ENCODE measurements at regions not wholly inside any gene's neighbourhood (a gene's known extent, or its start where the extent isn't known, plus 50 kb on each side); places are given as distances from the start of the nearest gene placed in this dataset.
"Not testable (repeated sequence)": the region's sequence is repeated elsewhere in the genome, so short reads cannot be mapped to it uniquely, and the experiment has no call there.

- H3K9me3 ChIP-seq; H3K4me1 ChIP-seq; intact Hi-C loops (cut with DNase I); H3K27ac ChIP-seq; DNase-seq; H3K4me3 ChIP-seq (replicated peaks in 1 of 3); H3K36me3 ChIP-seq; H3K27me3 ChIP-seq: not testable (repeated sequence)
- WGBS, 2 donors, result 95% methylated on average over 11 of the region's 18 CpGs; no CpG with 5 or more reads in 1 of the 2 donors
These were observed 110.5 kb upstream of the PLEKHM1 start for GRCh38 chr17:45601013-45601412.

GRCh38 chr17:45601605-45602539 is 111.4 kb upstream of the PLEKHM1 start:
- H3K4me3 ChIP-seq (replicated peaks in 1 of 3); DNase-seq; H3K27me3 ChIP-seq; H3K27ac ChIP-seq; H3K36me3 ChIP-seq; intact Hi-C loops (cut with DNase I); H3K9me3 ChIP-seq; H3K4me1 ChIP-seq: not testable (repeated sequence)
- 44 to 96% methylated on average over 10 to 30 of the region's 63 CpGs for WGBS, 2 donors

DNA sequence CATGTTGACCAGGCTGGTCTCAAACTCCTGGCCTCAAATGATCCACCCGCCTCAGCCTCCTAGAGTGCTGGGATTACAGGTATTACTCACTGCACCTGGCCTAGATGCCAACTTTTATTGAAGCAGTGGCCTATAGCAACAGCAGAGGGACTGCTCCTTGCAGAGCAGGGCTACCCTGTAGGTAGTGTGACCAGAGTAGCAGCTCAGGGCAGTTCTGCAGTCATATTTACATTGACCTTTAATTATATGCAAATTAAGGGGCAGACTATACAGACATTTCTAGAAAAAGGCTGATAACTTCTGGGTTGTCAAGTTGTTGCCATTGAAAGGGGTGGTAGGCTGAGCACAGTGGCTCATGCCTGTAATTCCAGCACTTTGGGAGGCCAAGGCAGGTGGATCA is 115.2 kb upstream of the PLEKHM1 start:
- H3K4me3 ChIP-seq (replicated peaks in 1 of 3); H3K9me3 ChIP-seq; H3K27ac ChIP-seq; H3K27me3 ChIP-seq; H3K4me1 ChIP-seq; intact Hi-C loops (cut with DNase I); H3K36me3 ChIP-seq; DNase-seq: not testable (repeated sequence)
- WGBS, 2 donors, result no CpG with 5 or more reads among the region's 1 CpG

DNA sequence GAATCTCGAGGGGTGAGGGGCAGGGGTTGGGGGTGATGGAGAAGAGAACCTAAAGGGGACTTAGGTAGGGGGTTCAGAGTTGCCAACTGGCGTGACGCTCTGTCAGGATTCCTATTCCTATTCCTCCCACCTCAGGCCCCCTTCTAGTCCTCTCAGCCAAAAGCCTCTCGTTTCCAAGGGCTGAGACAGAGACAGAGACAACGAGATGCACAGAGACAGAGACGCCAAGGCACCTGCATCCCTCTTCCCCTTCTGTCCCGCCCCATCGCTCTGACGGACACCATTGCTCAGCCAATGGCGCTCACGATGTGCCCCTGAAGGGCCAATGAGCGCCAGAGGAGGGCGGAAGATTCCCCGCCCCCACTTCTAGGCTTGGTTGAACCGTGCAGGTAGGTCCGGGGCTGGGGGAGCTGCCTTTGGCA is 129.5 kb upstream of the PLEKHM1 start:
- intact Hi-C loops (cut with DNase I); H3K4me1 ChIP-seq; H3K27ac ChIP-seq; H3K9me3 ChIP-seq; H3K27me3 ChIP-seq; H3K36me3 ChIP-seq: not testable (repeated sequence)
- TF ChIP-seq POLR2A (IDR thresholded peaks at IDR 0.05), result peak in 1 of 2 donors; percentile 41
- H3K4me3 ChIP-seq (replicated peaks in 1 of 3), result peak overlapping the region; percentile 20 to 46 (median 39)
- WGBS, 2 donors, result 0 to 1% methylated on average over 5 to 11 of the region's 16 CpGs
- DNase-seq, result peak; percentile 83 to 84

DNA sequence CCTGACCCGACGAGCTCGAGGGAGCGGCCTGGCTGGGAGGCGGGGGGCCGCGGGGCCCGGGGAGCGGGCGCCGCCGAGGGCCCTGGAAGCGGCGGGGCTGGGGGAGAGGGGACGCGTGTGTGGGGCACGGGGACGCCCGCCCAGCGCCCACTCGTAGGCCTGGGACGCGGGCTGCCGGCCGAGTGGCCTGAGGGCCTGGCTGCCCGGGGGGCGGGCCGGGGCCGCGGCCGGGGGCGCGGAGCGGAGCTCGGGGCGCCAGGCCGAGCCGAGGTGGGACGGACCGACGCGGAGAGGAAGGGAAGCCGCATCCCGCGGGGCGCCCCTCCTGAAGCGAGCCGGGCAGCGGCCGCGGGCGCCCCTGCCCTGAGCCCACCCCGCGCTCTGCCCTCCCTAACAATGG is 129.9 kb upstream of the PLEKHM1 start:
- intact Hi-C loops (cut with DNase I); H3K27me3 ChIP-seq; H3K36me3 ChIP-seq; H3K9me3 ChIP-seq; H3K27ac ChIP-seq; H3K4me1 ChIP-seq: not testable (repeated sequence)
- DNase-seq, result peak in 1 of 2 donors; percentile 41
- peak overlapping the region; percentile 20 to 46 (median 39) for H3K4me3 ChIP-seq (replicated peaks in 1 of 3)
- WGBS, 2 donors, result no CpG with 5 or more reads among the region's 54 CpGs

- H3K4me3 ChIP-seq (replicated peaks in 1 of 3); intact Hi-C loops (cut with DNase I); H3K27me3 ChIP-seq; H3K36me3 ChIP-seq; H3K27ac ChIP-seq; H3K9me3 ChIP-seq; DNase-seq; H3K4me1 ChIP-seq: not testable (repeated sequence)
- 17 to 19% methylated on average over 2 to 4 of the region's 9 CpGs for WGBS, 2 donors
These were observed 130.6 kb upstream of the PLEKHM1 start for GRCh38 chr17:45621087-45621486.

DNA sequence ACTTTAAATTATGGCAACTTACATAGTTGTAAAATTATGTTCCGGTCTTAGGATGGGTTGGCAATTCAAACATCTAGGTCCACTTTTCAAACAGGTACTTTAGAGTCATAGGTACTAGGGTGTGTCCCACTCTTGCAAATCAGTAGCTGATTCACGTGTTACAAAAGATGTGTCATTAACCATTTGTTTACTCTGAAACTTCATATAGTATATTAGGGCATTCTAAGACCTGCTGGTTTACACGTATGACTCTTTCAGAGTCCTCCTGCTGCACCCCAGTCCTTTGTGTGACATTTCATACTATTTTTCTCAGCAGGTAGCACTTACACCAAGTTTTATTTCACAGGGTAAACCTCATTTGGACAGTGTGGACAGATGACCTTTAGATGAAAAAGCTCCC is 131.8 kb upstream of the PLEKHM1 start:
- 54 to 73% methylated on average over 2 of the region's 3 CpGs for WGBS, 2 donors

DNA sequence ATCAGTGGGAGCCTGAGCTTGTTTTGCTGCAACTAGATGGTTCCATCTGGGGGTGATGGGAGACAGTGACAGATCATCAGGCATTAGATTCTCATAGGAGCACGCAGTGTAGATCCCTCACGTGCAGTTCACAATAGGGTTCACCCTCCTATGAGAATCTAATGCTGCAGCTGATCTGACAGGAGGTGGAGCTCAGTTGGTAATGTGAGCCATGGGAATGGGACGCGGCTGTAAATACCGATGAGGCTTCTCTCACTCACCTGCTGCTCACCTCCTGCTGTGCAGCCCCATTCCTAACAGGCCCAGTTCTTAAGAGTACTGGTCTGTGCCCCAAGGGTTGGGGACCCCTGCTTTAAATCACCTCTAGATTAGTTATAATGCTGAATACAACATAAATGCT is 137.5 kb upstream of the PLEKHM1 start:
- Histone ChIP-seq H3K4me3 (replicated peaks in 1 of 3) (no peak overlapping the region), H3K9me3 (no peaks in the 10 kb centered on the region), H3K27ac (no peak overlapping the region), H3K36me3 (peaks cover 16 to 17% of the 10 kb centered on the region in 2 donors), H3K27me3 (no peaks in the 10 kb centered on the region), H3K4me1 (peaks cover 0 to 5% of the 10 kb centered on the region in 2 donors)
- TF ChIP-seq POLR2A (IDR thresholded peaks at IDR 0.05), result no peak
- no peak for TF ChIP-seq CTCF (IDR thresholded peaks at IDR 0.05)
- WGBS, 2 donors, result 89 to 96% methylated on average over 5 of the region's 5 CpGs
- no peak for DNase-seq
- intact Hi-C loops (cut with DNase I), result no loop called here

More for the DNA sequence above, 131.8 kb upstream of the PLEKHM1 start:
- H3K4me3 ChIP-seq (replicated peaks in 1 of 3); H3K9me3 ChIP-seq; DNase-seq; intact Hi-C loops (cut with DNase I); H3K27ac ChIP-seq; H3K27me3 ChIP-seq; H3K4me1 ChIP-seq; H3K36me3 ChIP-seq: not testable (repeated sequence)

All from thyroid gland (tissue), 4 donors.